Activated B cell treated with CpG ODN at 0.5 μM for 24 hours (primary cell): ENCODE measurements at regions not wholly inside any gene's neighbourhood (a gene's known extent, or its start where the extent isn't known, plus 50 kb on each side); places are given as distances from the start of the nearest gene placed in this dataset.

Source experiments
- ATAC-seq: fragments of 200-7000 bp; cut with Tn5 transposase; one replicate; pipeline ENCODE4 v1.10.0; 2021; ENCODE audit warnings: low read depth, mild to moderate bottlenecking, moderate library complexity
- CTCF ChIA-PET: fragments of 350-600 bp; sonication (Branson Sonifier 250); formaldehyde crosslinking; loops from one replicate; lab custom pipeline; 2021; ENCODE audit warnings: antibody characterized with exemption; lab: Charles Lee
- POLR2A ChIA-PET: fragments of 350-600 bp; sonication (Branson Sonifier 250); formaldehyde crosslinking; loops from one replicate; lab custom pipeline; 2021; ENCODE audit warnings: antibody characterized with exemption; lab: Charles Lee
- DNase-seq: peaks from one replicate; pipeline ENCODE4 v3.0.0; 2022
- H3K27ac Mint-ChIP-seq: one replicate; pipeline ENCODE4 v1.8.0; 2020; ENCODE audit warnings: mixed read lengths
- H3K27me3 Mint-ChIP-seq: one replicate; pipeline ENCODE4 v1.8.0; 2021; ENCODE audit warnings: mixed read lengths
- H3K36me3 Mint-ChIP-seq: one replicate; pipeline ENCODE4 v1.8.0; 2021; ENCODE audit warnings: low read depth, mixed read lengths
- H3K4me1 Mint-ChIP-seq: one replicate; pipeline ENCODE4 v1.8.0; 2021; ENCODE audit warnings: mixed read lengths
- H3K4me3 Mint-ChIP-seq: one replicate; pipeline ENCODE4 v1.8.0; 2020; ENCODE audit warnings: mild to moderate bottlenecking, mixed read lengths
- H3K9me3 Mint-ChIP-seq: one replicate; pipeline ENCODE4 v1.8.0; 2020; ENCODE audit warnings: mixed read lengths
- CTCF ChIP-seq: fragments of 200-600 bp; IDR thresholded peaks from one replicate; pipeline ENCODE4 v1.8.0; 2022; ENCODE audit warnings: antibody characterized with exemption, mild to moderate bottlenecking
- intact Hi-C: fragments of 100-400 bp; cut with micrococcal nuclease; formaldehyde crosslinking; loops from one replicate; pipeline ENCODE4 v1.15.1; 2024

GRCh38 chr6:130517444-130517931 is 151.7 kb downstream of the TMEM200A start:
- Mint-ChIP-seq H3K27ac (no peak overlapping the region), H3K9me3 (peaks cover 9% of the 10 kb centered on the region), H3K27me3 (no peaks in the 10 kb centered on the region), H3K4me3 (no peak overlapping the region), H3K36me3 (peaks cover 3% of the 10 kb centered on the region), H3K4me1 (peaks cover 31% of the 10 kb centered on the region)
- ATAC-seq (no peak), DNase-seq (no peak)
- intact Hi-C loops, result no loop called here
- TF ChIP-seq CTCF, result no peak
- ChIA-PET POLR2A (no interaction called here), CTCF (no interaction called here)

- Mint-ChIP-seq H3K9me3 (peaks cover 9% of the 10 kb centered on the region), H3K4me3 (no peak overlapping the region), H3K27me3 (no peaks in the 10 kb centered on the region), H3K4me1 (peaks cover 21% of the 10 kb centered on the region), H3K27ac (no peak overlapping the region), H3K36me3 (peaks cover 3% of the 10 kb centered on the region)
- ChIA-PET POLR2A (no interaction called here), CTCF (no interaction called here)
- no peak for ATAC-seq
- TF ChIP-seq CTCF, result no peak
- intact Hi-C loops, result no loop called here
- no peak for DNase-seq
Measured at GRCh38 chr6:130518588-130518987, 152.8 kb downstream of the TMEM200A start.

GRCh38 chr6:130520221-130520620 is 154.4 kb downstream of the TMEM200A start:
- ATAC-seq, result no peak
- POLR2A ChIA-PET, result no interaction called here
- Mint-ChIP-seq H3K27me3 (no peaks in the 10 kb centered on the region), H3K27ac (no peak overlapping the region), H3K4me1 (peaks cover 18% of the 10 kb centered on the region), H3K9me3 (peaks cover 9% of the 10 kb centered on the region), H3K36me3 (peaks cover 3% of the 10 kb centered on the region), H3K4me3 (no peak overlapping the region)
- TF ChIP-seq CTCF, result no peak
- no peak for DNase-seq
- CTCF ChIA-PET, result no interaction called here
- intact Hi-C loops, result no loop called here

- DNase-seq (no peak), ATAC-seq (no peak)
- ChIA-PET CTCF (no interaction called here), POLR2A (no interaction called here)
- intact Hi-C loops, result no loop called here
- no peak for TF ChIP-seq CTCF
- H3K27me3 Mint-ChIP-seq, result no peaks in the 10 kb centered on the region
- H3K4me1 Mint-ChIP-seq, result peaks cover 23% of the 10 kb centered on the region
- H3K9me3 Mint-ChIP-seq, result peaks cover 9% of the 10 kb centered on the region
- no peak overlapping the region for H3K27ac Mint-ChIP-seq
- no peak overlapping the region for H3K4me3 Mint-ChIP-seq
- peaks cover 3% of the 10 kb centered on the region for H3K36me3 Mint-ChIP-seq
Measured at GRCh38 chr6:130520801-130521200, 155.0 kb downstream of the TMEM200A start.

- TF ChIP-seq CTCF, result no peak
- no peaks in the 10 kb centered on the region for H3K36me3 Mint-ChIP-seq
- ATAC-seq (no peak), DNase-seq (no peak)
- peaks cover 3% of the 10 kb centered on the region for H3K9me3 Mint-ChIP-seq
- CTCF ChIA-PET, result no interaction called here
- no peak overlapping the region for H3K4me3 Mint-ChIP-seq
- intact Hi-C loops, result no loop called here
- peak overlapping the region; percentile 50 for H3K27ac Mint-ChIP-seq
- POLR2A ChIA-PET, result no interaction called here
- H3K4me1 Mint-ChIP-seq, result peaks cover 39% of the 10 kb centered on the region
- H3K27me3 Mint-ChIP-seq, result no peaks in the 10 kb centered on the region
Measured at GRCh38 chr6:130524552-130524951, 158.7 kb downstream of the TMEM200A start.
